ENCODE measurements at regions not wholly inside any gene's neighbourhood (a gene's known extent, or its start where the extent isn't known, plus 50 kb on each side); places are given as distances from the start of the nearest gene placed in this dataset.

- TF ChIP-seq CTCF (IDR thresholded peaks at IDR 0.05), result no peak
- no peaks in the 10 kb centered on the region for H3K4me1 ChIP-seq
- no peak for ATAC-seq
- H3K4me3 ChIP-seq, result no peak overlapping the region
- no peaks in the 10 kb centered on the region for H3K27me3 ChIP-seq
- H3K27ac ChIP-seq, result no peak overlapping the region
- H3K36me3 ChIP-seq, result no peaks in the 10 kb centered on the region
- intact Hi-C loops (cut with DNase I), result no loop called here
- no peaks in the 10 kb centered on the region for H3K9me3 ChIP-seq
- no peak for DNase-seq
Measured at GRCh38 chr9:78828521-78828920, 531.6 kb downstream of the PSAT1 start.

GRCh38 chr9:78830301-78830700, 533.4 kb downstream of the PSAT1 start:
- no peak overlapping the region for H3K4me3 ChIP-seq
- no peaks in the 10 kb centered on the region for H3K9me3 ChIP-seq
- no peaks in the 10 kb centered on the region for H3K36me3 ChIP-seq
- H3K4me1 ChIP-seq, result no peaks in the 10 kb centered on the region
- DNase-seq (no peak), ATAC-seq (no peak)
- no peak overlapping the region for H3K27ac ChIP-seq
- no peaks in the 10 kb centered on the region for H3K27me3 ChIP-seq
- intact Hi-C loops (cut with DNase I), result no loop called here
- no peak for TF ChIP-seq CTCF (IDR thresholded peaks at IDR 0.05)

GRCh38 chr9:78831726-78832125, 534.8 kb downstream of the PSAT1 start:
- no peak for ATAC-seq
- H3K27ac ChIP-seq, result no peak overlapping the region
- H3K4me1 ChIP-seq, result no peaks in the 10 kb centered on the region
- no peaks in the 10 kb centered on the region for H3K9me3 ChIP-seq
- H3K4me3 ChIP-seq, result no peak overlapping the region
- no peak for DNase-seq
- TF ChIP-seq CTCF (IDR thresholded peaks at IDR 0.05), result no peak
- no peaks in the 10 kb centered on the region for H3K36me3 ChIP-seq
- no peaks in the 10 kb centered on the region for H3K27me3 ChIP-seq
- intact Hi-C loops (cut with DNase I), result no loop called here

- intact Hi-C loops (cut with DNase I), result no loop called here
- no peaks in the 10 kb centered on the region for H3K27me3 ChIP-seq
- H3K9me3 ChIP-seq, result no peaks in the 10 kb centered on the region
- H3K4me3 ChIP-seq, result no peak overlapping the region
- no peak for ATAC-seq
- TF ChIP-seq CTCF (IDR thresholded peaks at IDR 0.05), result no peak
- no peak overlapping the region for H3K27ac ChIP-seq
- DNase-seq, result no peak
- H3K36me3 ChIP-seq, result no peaks in the 10 kb centered on the region
- H3K4me1 ChIP-seq, result no peaks in the 10 kb centered on the region
Measured at GRCh38 chr9:78835928-78836450, 539.1 kb downstream of the PSAT1 start.

GRCh38 chr9:78839252-78839651, 542.3 kb downstream of the PSAT1 start:
- no peak for DNase-seq
- no peak for TF ChIP-seq CTCF (IDR thresholded peaks at IDR 0.05)
- H3K36me3 ChIP-seq, result no peaks in the 10 kb centered on the region
- H3K27ac ChIP-seq, result no peak overlapping the region
- no peak overlapping the region for H3K4me3 ChIP-seq
- intact Hi-C loops (cut with DNase I), result no loop called here
- ATAC-seq, result no peak
- no peaks in the 10 kb centered on the region for H3K9me3 ChIP-seq
- no peaks in the 10 kb centered on the region for H3K4me1 ChIP-seq
- H3K27me3 ChIP-seq, result no peaks in the 10 kb centered on the region

- Histone ChIP-seq H3K4me1 (no peaks in the 10 kb centered on the region), H3K27me3 (no peaks in the 10 kb centered on the region), H3K36me3 (no peaks in the 10 kb centered on the region), H3K4me3 (no peak overlapping the region), H3K9me3 (no peaks in the 10 kb centered on the region), H3K27ac (no peak overlapping the region)
- no peak for DNase-seq
- TF ChIP-seq CTCF (IDR thresholded peaks at IDR 0.05), result no peak
- ATAC-seq, result no peak
- intact Hi-C loops (cut with DNase I), result no loop called here
Measured at GRCh38 chr9:78848061-78848460, 551.1 kb downstream of the PSAT1 start.

Measured in upper lobe of right lung (tissue), 1 donor.